Cardiac muscle cell (in vitro differentiated cells and primary cell): ENCODE measurements at regions not wholly inside any gene's neighbourhood (a gene's known extent, or its start where the extent isn't known, plus 50 kb on each side); places are given as distances from the start of the nearest gene placed in this dataset.

Experiments
- DNase-seq, 2 donors: peaks; one replicate each; pipeline versions ENCODE4 v3.0.0 to v3.0.0-alpha.2; 2010 to 2017; ENCODE audit warnings: low read depth in 1 of 2, low spot score in 1 of 2
- H3K27ac ChIP-seq: fragments of 200-600 bp; sonication (generic); 2 replicates; pipeline ENCODE4 v1.5.1; 2016
- H3K27me3 ChIP-seq: fragments of 200-600 bp; sonication (generic); 2 replicates; pipeline ENCODE4 v1.6.0; 2016; ENCODE audit warnings: control low read depth
- H3K36me3 ChIP-seq: fragments of 200-600 bp; sonication (generic); 2 replicates; pipeline ENCODE4 v1.5.1; 2016; ENCODE audit warnings: control low read depth
- H3K4me1 ChIP-seq: fragments of 200-600 bp; sonication (generic); 2 replicates; pipeline ENCODE4 v1.8.1; 2017; ENCODE audit warnings: low read depth, mild to moderate bottlenecking, mixed run types
- H3K4me3 ChIP-seq: fragments of 200-600 bp; sonication (generic); 2 replicates; pipeline ENCODE4 v1.5.1; 2016; ENCODE audit warnings: mild to moderate bottlenecking
- H3K9me3 ChIP-seq: fragments of 200-600 bp; sonication (generic); 2 replicates; pipeline ENCODE4 v1.5.1; 2017; ENCODE audit warnings: low read depth, mild to moderate bottlenecking, control low read depth
- TF ChIP-seq, protein P1 (sequence below): IDR thresholded peaks from 2 replicates; pipeline ENCODE4 v1.5.1; 2012; ENCODE audit warnings: low read depth, mild to moderate bottlenecking, low read length

- Histone ChIP-seq H3K9me3 (no peaks in the 10 kb centered on the region), H3K4me1 (no peaks in the 10 kb centered on the region), H3K27ac (no peak overlapping the region), H3K4me3 (no peak overlapping the region), H3K36me3 (no peaks in the 10 kb centered on the region), H3K27me3 (no peaks in the 10 kb centered on the region)
- TF ChIP-seq, protein P1, sequence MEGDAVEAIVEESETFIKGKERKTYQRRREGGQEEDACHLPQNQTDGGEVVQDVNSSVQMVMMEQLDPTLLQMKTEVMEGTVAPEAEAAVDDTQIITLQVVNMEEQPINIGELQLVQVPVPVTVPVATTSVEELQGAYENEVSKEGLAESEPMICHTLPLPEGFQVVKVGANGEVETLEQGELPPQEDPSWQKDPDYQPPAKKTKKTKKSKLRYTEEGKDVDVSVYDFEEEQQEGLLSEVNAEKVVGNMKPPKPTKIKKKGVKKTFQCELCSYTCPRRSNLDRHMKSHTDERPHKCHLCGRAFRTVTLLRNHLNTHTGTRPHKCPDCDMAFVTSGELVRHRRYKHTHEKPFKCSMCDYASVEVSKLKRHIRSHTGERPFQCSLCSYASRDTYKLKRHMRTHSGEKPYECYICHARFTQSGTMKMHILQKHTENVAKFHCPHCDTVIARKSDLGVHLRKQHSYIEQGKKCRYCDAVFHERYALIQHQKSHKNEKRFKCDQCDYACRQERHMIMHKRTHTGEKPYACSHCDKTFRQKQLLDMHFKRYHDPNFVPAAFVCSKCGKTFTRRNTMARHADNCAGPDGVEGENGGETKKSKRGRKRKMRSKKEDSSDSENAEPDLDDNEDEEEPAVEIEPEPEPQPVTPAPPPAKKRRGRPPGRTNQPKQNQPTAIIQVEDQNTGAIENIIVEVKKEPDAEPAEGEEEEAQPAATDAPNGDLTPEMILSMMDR = no peak
- no peak for DNase-seq
These were observed 51.0 kb upstream of the MYL2 start for GRCh38 chr12:110971189-110971920.
